HG03571 (cell line): ENCODE measurements at regions not wholly inside any gene's neighbourhood (a gene's known extent, or its start where the extent isn't known, plus 50 kb on each side); places are given as distances from the start of the nearest gene placed in this dataset.
"Not testable (repeated sequence)": the region's sequence is repeated elsewhere in the genome, so short reads cannot be mapped to it uniquely, and the experiment has no call there.

Experiments
- ATAC-seq: cut with Tn5 transposase; IDR thresholded peaks from one replicate; pipeline ENCODE4 v1.9.1; 2021; ENCODE audit not compliant: unreplicated experiment

- no peak for ATAC-seq
Measured at GRCh38 chr14:53858345-53858684, 98.3 kb downstream of the BMP4 start.

- no peak for ATAC-seq
Measured at GRCh38 chr14:53857625-53858344, 98.8 kb downstream of the BMP4 start.

GRCh38 chr14:53855574-53855973, 101.1 kb downstream of the BMP4 start:
- ATAC-seq: no peak

GRCh38 chr14:53855127-53855526, 101.5 kb downstream of the BMP4 start:
- no peak for ATAC-seq

GRCh38 chr14:53851394-53852090, 105.1 kb downstream of the BMP4 start:
- no peak for ATAC-seq

- no peak for ATAC-seq
Measured at GRCh38 chr14:53850714-53851296, 105.8 kb downstream of the BMP4 start.

GRCh38 chr14:53849549-53849948, 107.1 kb downstream of the BMP4 start:
- ATAC-seq: no peak

- ATAC-seq: no peak
Measured at GRCh38 chr14:53848854-53849253, 107.8 kb downstream of the BMP4 start.

- ATAC-seq: no peak
Measured at GRCh38 chr14:53847881-53848280, 108.7 kb downstream of the BMP4 start.

GRCh38 chr14:53847057-53847456, 109.6 kb downstream of the BMP4 start:
- ATAC-seq: no peak

GRCh38 chr14:53845813-53846693, 110.6 kb downstream of the BMP4 start:
- no peak for ATAC-seq

- ATAC-seq: no peak
Measured at GRCh38 chr14:53842938-53843337, 113.7 kb downstream of the BMP4 start.

- ATAC-seq: no peak
Measured at GRCh38 chr14:53841109-53842099, 115.2 kb downstream of the BMP4 start.

- ATAC-seq: no peak
Measured at GRCh38 chr14:53840444-53840843, 116.2 kb downstream of the BMP4 start.

- no peak for ATAC-seq
Measured at GRCh38 chr14:53838374-53838773, 118.3 kb downstream of the BMP4 start.

GRCh38 chr14:53837656-53838055, 119.0 kb downstream of the BMP4 start:
- ATAC-seq: not testable (repeated sequence)

GRCh38 chr14:53836551-53836950, 120.1 kb downstream of the BMP4 start:
- ATAC-seq: no peak

GRCh38 chr14:53828820-53829219, 127.8 kb downstream of the BMP4 start:
- no peak for ATAC-seq

- ATAC-seq: peak; percentile 92
Measured at GRCh38 chr14:53824061-53824460, 132.6 kb downstream of the BMP4 start.

GRCh38 chr14:53814392-53814791, 142.2 kb downstream of the BMP4 start:
- no peak for ATAC-seq
